GM21528 (cell line): ENCODE measurements at regions not wholly inside any gene's neighbourhood (a gene's known extent, or its start where the extent isn't known, plus 50 kb on each side); places are given as distances from the start of the nearest gene placed in this dataset.
"Not testable (repeated sequence)": the region's sequence is repeated elsewhere in the genome, so short reads cannot be mapped to it uniquely, and the experiment has no call there.

Experiments
- ATAC-seq: cut with Tn5 transposase; IDR thresholded peaks from one replicate; pipeline ENCODE4 v1.9.1; 2021; ENCODE audit warnings: mild to moderate bottlenecking, moderate library complexity; ENCODE audit not compliant: unreplicated experiment, low FRiP score

GRCh38 chr11:43150697-43151096 lies 161.1 kb upstream of the API5 start:
- ATAC-seq, result no peak

GRCh38 chr11:43164831-43165230 lies 147.0 kb upstream of the API5 start:
- ATAC-seq, result no peak

GRCh38 chr11:43165393-43165792 lies 146.4 kb upstream of the API5 start:
- not testable (repeated sequence) for ATAC-seq

- not testable (repeated sequence) for ATAC-seq
These were observed 143.6 kb upstream of the API5 start for GRCh38 chr11:43168241-43168640.

- ATAC-seq, result no peak
These were observed 139.3 kb upstream of the API5 start for GRCh38 chr11:43172477-43172876.

GRCh38 chr11:43177975-43178374 lies 133.8 kb upstream of the API5 start:
- ATAC-seq, result no peak

- ATAC-seq, result not testable (repeated sequence)
These were observed 117.3 kb upstream of the API5 start for GRCh38 chr11:43194459-43194858.

GRCh38 chr11:43197379-43197778 lies 114.4 kb upstream of the API5 start:
- no peak for ATAC-seq

GRCh38 chr11:43200031-43200430 lies 111.8 kb upstream of the API5 start:
- ATAC-seq, result no peak

- no peak for ATAC-seq
These were observed 99.5 kb upstream of the API5 start for GRCh38 chr11:43212279-43212678.

GRCh38 chr11:43214471-43214870 lies 97.3 kb upstream of the API5 start:
- ATAC-seq, result no peak

- no peak for ATAC-seq
These were observed 93.9 kb upstream of the API5 start for GRCh38 chr11:43217849-43218248.

GRCh38 chr11:43222215-43222614 lies 89.6 kb upstream of the API5 start:
- no peak for ATAC-seq

- ATAC-seq, result no peak
These were observed 88.8 kb upstream of the API5 start for GRCh38 chr11:43223026-43223425.

GRCh38 chr11:43234881-43235280 lies 76.9 kb upstream of the API5 start:
- no peak for ATAC-seq

GRCh38 chr11:43238341-43238740 lies 73.5 kb upstream of the API5 start:
- ATAC-seq, result no peak

- ATAC-seq, result no peak
These were observed 72.0 kb upstream of the API5 start for GRCh38 chr11:43239791-43240190.

GRCh38 chr11:43242401-43242800 lies 69.4 kb upstream of the API5 start:
- ATAC-seq, result no peak

GRCh38 chr11:43243927-43244326 lies 67.9 kb upstream of the API5 start:
- ATAC-seq, result no peak

GRCh38 chr11:43245466-43245865 lies 66.3 kb upstream of the API5 start:
- no peak for ATAC-seq

GRCh38 chr11:43250309-43250708 lies 61.5 kb upstream of the API5 start:
- ATAC-seq, result no peak

GRCh38 chr11:43261775-43262174 lies 50.0 kb upstream of the API5 start:
- no peak for ATAC-seq
